ENCODE measurements at regions not wholly inside any gene's neighbourhood (a gene's known extent, or its start where the extent isn't known, plus 50 kb on each side); places are given as distances from the start of the nearest gene placed in this dataset.

DNA sequence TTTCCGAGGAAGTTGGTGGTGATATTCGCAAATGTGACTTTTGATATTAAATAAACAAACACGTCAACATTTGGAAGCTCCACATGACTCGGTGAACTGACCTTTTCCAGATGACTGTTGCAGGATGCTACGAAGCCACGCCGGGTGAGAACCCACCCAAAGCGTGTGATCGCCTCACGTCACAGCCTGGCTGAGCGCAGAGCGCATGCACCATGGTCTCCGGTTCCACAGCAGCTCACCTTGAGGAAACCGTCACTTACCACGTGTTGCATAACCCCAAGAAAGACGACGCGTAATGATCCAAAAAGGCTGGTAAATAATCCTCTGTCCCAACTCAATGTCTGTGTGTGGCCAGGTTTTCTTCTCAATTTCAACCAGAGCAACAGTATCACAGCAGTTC, 64.5 kb upstream of the CTDP1 start:
- no peak for TF ChIP-seq CTCF (IDR thresholded peaks at IDR 0.05; ENCODE audit: insufficient read depth, low read length, poor library complexity, severe bottlenecking)
- Histone ChIP-seq H3K27me3 (replicated peaks; ENCODE audit: control insufficient read depth, insufficient read depth, low read length) (no peaks in the 10 kb centered on the region), H3K4me3 (replicated peaks; ENCODE audit: low read depth, low read length) (no peak overlapping the region), H3K36me3 (ENCODE audit: control insufficient read depth, insufficient read depth, low read length) (no peaks in the 10 kb centered on the region)
- DNase-seq (ENCODE audit: extremely low read depth, insufficient read length): no peak

DNA sequence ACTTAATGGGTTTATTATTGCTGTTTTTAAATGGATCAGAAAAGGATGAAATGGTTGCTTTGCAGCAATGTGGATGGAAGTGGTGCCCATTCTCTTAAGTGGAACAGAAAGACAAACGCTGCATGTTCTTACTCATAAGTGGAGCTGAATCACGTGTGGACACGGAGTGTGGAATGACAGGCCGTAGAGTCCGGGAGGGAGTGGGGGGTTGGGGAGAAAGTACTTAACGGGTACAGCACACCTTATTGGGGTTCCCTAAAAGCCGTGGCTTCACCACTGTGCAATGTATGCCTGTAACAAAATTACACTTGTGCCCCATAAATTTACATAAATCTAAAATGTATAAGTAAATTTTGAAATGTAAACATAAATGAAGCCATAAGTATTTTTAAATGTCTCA, 64.0 kb upstream of the CTDP1 start:
- no peak for TF ChIP-seq CTCF (IDR thresholded peaks at IDR 0.05; ENCODE audit: insufficient read depth, low read length, poor library complexity, severe bottlenecking)
- no peak for DNase-seq (ENCODE audit: extremely low read depth, insufficient read length)

DNA sequence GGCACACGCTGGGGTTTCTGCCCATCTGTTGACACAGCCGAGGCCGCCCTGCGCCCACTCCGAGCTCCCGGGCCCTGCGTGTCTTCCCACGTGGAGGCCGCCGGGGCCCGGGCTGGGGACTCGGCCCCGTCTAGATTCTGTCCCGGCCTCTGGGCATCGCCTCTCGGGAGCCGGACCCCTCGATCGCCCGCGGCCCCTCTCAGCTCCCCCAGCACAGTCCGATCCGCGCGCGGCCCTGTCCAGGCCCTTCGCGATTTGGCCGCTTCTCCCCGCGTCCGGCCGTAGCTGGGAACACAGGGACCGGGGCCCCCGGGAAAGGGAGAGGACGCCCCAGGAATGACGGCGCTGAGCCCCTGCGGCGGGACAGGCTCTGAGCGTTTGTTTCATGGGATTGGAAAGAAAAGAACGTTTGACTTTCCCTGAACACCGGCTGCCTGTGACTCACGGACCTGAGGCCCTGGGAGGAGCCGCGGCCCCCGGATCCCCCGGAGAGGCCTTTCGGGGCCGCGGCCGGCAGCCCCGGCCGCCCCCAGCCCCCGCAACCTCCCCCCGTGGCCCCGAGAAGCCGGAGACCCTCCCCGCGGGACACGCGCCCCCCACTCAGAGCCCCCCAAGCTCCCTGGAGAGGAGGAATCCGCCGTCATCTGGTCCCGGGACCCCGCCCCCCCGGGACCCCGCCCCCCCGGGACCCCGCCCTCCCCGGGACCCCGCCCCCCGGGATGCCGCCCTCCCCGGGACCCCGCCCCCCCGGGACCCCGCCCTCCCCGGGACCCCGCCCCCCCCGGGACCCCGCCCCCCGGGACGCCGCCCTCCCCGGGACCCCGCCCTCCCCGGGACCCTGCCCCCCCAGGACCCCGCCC, 62.7 kb upstream of the CTDP1 start:
- TF ChIP-seq CTCF (IDR thresholded peaks at IDR 0.05; ENCODE audit: insufficient read depth, low read length, poor library complexity, severe bottlenecking): no peak
- no peak overlapping the region for H3K4me3 ChIP-seq (replicated peaks; ENCODE audit: low read depth, low read length)
- no peak for DNase-seq (ENCODE audit: extremely low read depth, insufficient read length)

More for the DNA sequence above, 64.0 kb upstream of the CTDP1 start:
- Histone ChIP-seq H3K4me3 (replicated peaks; ENCODE audit: low read depth, low read length) (no peak overlapping the region), H3K27me3 (replicated peaks; ENCODE audit: control insufficient read depth, insufficient read depth, low read length) (no peaks in the 10 kb centered on the region), H3K36me3 (ENCODE audit: control insufficient read depth, insufficient read depth, low read length) (no peaks in the 10 kb centered on the region)

GRCh38 chr18:79617511-79618500, 61.8 kb upstream of the CTDP1 start:
- Histone ChIP-seq H3K36me3 (ENCODE audit: control insufficient read depth, insufficient read depth, low read length) (no peaks in the 10 kb centered on the region), H3K4me3 (replicated peaks; ENCODE audit: low read depth, low read length) (no peak overlapping the region), H3K27me3 (replicated peaks; ENCODE audit: control insufficient read depth, insufficient read depth, low read length) (no peaks in the 10 kb centered on the region)
- DNase-seq (ENCODE audit: extremely low read depth, insufficient read length): no peak
- no peak for TF ChIP-seq CTCF (IDR thresholded peaks at IDR 0.05; ENCODE audit: insufficient read depth, low read length, poor library complexity, severe bottlenecking)

More for the DNA sequence above, 62.7 kb upstream of the CTDP1 start:
- H3K36me3 ChIP-seq (ENCODE audit: control insufficient read depth, insufficient read depth, low read length): no peaks in the 10 kb centered on the region
- no peaks in the 10 kb centered on the region for H3K27me3 ChIP-seq (replicated peaks; ENCODE audit: control insufficient read depth, insufficient read depth, low read length)

GRCh38 chr18:79620576-79621165, 58.9 kb upstream of the CTDP1 start:
- Histone ChIP-seq H3K27me3 (replicated peaks; ENCODE audit: control insufficient read depth, insufficient read depth, low read length) (no peaks in the 10 kb centered on the region), H3K4me3 (replicated peaks; ENCODE audit: low read depth, low read length) (no peak overlapping the region), H3K36me3 (ENCODE audit: control insufficient read depth, insufficient read depth, low read length) (no peaks in the 10 kb centered on the region)
- TF ChIP-seq CTCF (IDR thresholded peaks at IDR 0.05; ENCODE audit: insufficient read depth, low read length, poor library complexity, severe bottlenecking): no peak
- DNase-seq (ENCODE audit: extremely low read depth, insufficient read length): no peak
